Head of caudate nucleus (tissue), 42 donors: ENCODE measurements at regions not wholly inside any gene's neighbourhood (a gene's known extent, or its start where the extent isn't known, plus 50 kb on each side); places are given as distances from the start of the nearest gene placed in this dataset.
A peak's percentile ranks its signal among the peaks of the same experiment; 100 is the strongest.
"Not testable (repeated sequence)": the region's sequence is repeated elsewhere in the genome, so short reads cannot be mapped to it uniquely, and the experiment has no call there.

Experiments
- DNase-seq, 42 donors: peaks; one replicate each; pipeline versions ENCODE4 v3.0.0 to v3.0.0-alpha.2; 2020 to 2021; ENCODE audit warnings: mixed read lengths in 7 of 42
- intact Hi-C: fragments of 100-400 bp; cut with DNase I; formaldehyde crosslinking; loops from one replicate; pipeline ENCODE4 v1.15.0; 2022

GRCh38 chr10:113470372-113471240 lies 82.2 kb upstream of the HABP2 start:
- intact Hi-C loops = no loop called here
- no peak for DNase-seq

GRCh38 chr10:113471241-113471996 lies 81.4 kb upstream of the HABP2 start:
- intact Hi-C loops = no loop called here
- no peak for DNase-seq

- no peak for DNase-seq
- intact Hi-C loops = no loop called here
Measured at GRCh38 chr10:113473011-113473410, 79.8 kb upstream of the HABP2 start.

- intact Hi-C loops = no loop called here
- DNase-seq = no peak
Measured at GRCh38 chr10:113473851-113474250, 79.0 kb upstream of the HABP2 start.

GRCh38 chr10:113474752-113475151 lies 78.1 kb upstream of the HABP2 start:
- intact Hi-C loops = no loop called here
- DNase-seq = no peak

- no peak for DNase-seq
- intact Hi-C loops = no loop called here
Measured at GRCh38 chr10:113475381-113475807, 77.5 kb upstream of the HABP2 start.

- intact Hi-C loops = no loop called here
- DNase-seq = peak in 18 of 42 donors; percentile 5 to 47 (median 26)
Measured at GRCh38 chr10:113476191-113476590, 76.7 kb upstream of the HABP2 start.

- intact Hi-C loops = no loop called here
- DNase-seq = no peak
Measured at GRCh38 chr10:113476673-113477072, 76.2 kb upstream of the HABP2 start.

- DNase-seq = no peak
- intact Hi-C loops = no loop called here
Measured at GRCh38 chr10:113477451-113477850, 75.4 kb upstream of the HABP2 start.

GRCh38 chr10:113479346-113480080 lies 73.3 kb upstream of the HABP2 start:
- intact Hi-C loops = no loop called here
- DNase-seq = no peak

GRCh38 chr10:113480081-113480360 lies 72.8 kb upstream of the HABP2 start:
- no peak for DNase-seq
- intact Hi-C loops = no loop called here

- intact Hi-C loops = no loop called here
- DNase-seq = no peak
Measured at GRCh38 chr10:113480851-113481502, 71.9 kb upstream of the HABP2 start.

- intact Hi-C loops = no loop called here
- DNase-seq = no peak
Measured at GRCh38 chr10:113484487-113484886, 68.4 kb upstream of the HABP2 start.

- intact Hi-C loops = no loop called here
Measured at GRCh38 chr10:113485736-113486135, 67.1 kb upstream of the HABP2 start.

GRCh38 chr10:113486531-113486930 lies 66.3 kb upstream of the HABP2 start:
- DNase-seq = no peak
- intact Hi-C loops = no loop called here

More at GRCh38 chr10:113485736-113486135, 67.1 kb upstream of the HABP2 start:
- DNase-seq = no peak

- DNase-seq = no peak
- intact Hi-C loops = no loop called here
Measured at GRCh38 chr10:113487154-113487553, 65.7 kb upstream of the HABP2 start.

- no peak for DNase-seq
- intact Hi-C loops = no loop called here
Measured at GRCh38 chr10:113488186-113488585, 64.7 kb upstream of the HABP2 start.

- DNase-seq, intact Hi-C loops: not testable (repeated sequence)
Measured at GRCh38 chr10:113489522-113489921, 63.3 kb upstream of the HABP2 start.

- intact Hi-C loops = no loop called here
- no peak for DNase-seq
Measured at GRCh38 chr10:113491967-113492565, 60.8 kb upstream of the HABP2 start.
